PC-3 (cell line): ENCODE measurements at regions not wholly inside any gene's neighbourhood (a gene's known extent, or its start where the extent isn't known, plus 50 kb on each side); places are given as distances from the start of the nearest gene placed in this dataset.

Source experiments
- EZH2 ChIP-seq: fragments of 300-600 bp; sonication (generic); IDR thresholded peaks from one replicate; pipeline ENCODE4 v1.6.1; 2017; ENCODE audit warnings: antibody characterized with exemption, mild to moderate bottlenecking, low read length; ENCODE audit not compliant: unreplicated experiment
- TF ChIP-seq, protein P1 (sequence below): fragments of 300-600 bp; sonication (generic); conservative IDR thresholded peaks from 2 replicates; pipeline ENCODE4 v1.5.1; 2017; ENCODE audit warnings: antibody characterized with exemption, low read depth, mild to moderate bottlenecking, low read length

DNA sequence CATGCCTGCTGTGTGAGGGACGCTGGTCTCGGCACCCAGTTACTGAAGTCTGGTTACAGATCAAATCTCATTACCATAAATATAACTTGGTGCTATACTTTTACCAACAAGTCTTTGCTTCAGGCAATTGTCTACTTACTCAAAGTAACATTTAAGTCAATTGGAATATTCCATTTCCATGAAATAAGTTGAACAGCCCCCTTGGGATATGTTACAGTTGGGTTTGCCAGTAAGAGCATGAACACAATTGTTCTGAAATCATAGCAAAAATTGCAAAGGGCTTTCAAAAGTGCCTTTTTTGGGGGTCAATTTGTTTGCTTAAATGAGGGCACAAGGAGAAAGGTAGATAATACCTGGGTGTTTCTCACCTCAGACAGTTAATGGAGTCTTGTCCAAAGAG is 170.9 kb upstream of the EXOC2 start:
- TF ChIP-seq, protein P1, sequence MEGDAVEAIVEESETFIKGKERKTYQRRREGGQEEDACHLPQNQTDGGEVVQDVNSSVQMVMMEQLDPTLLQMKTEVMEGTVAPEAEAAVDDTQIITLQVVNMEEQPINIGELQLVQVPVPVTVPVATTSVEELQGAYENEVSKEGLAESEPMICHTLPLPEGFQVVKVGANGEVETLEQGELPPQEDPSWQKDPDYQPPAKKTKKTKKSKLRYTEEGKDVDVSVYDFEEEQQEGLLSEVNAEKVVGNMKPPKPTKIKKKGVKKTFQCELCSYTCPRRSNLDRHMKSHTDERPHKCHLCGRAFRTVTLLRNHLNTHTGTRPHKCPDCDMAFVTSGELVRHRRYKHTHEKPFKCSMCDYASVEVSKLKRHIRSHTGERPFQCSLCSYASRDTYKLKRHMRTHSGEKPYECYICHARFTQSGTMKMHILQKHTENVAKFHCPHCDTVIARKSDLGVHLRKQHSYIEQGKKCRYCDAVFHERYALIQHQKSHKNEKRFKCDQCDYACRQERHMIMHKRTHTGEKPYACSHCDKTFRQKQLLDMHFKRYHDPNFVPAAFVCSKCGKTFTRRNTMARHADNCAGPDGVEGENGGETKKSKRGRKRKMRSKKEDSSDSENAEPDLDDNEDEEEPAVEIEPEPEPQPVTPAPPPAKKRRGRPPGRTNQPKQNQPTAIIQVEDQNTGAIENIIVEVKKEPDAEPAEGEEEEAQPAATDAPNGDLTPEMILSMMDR, result no peak
- no peak for TF ChIP-seq EZH2
